ENCODE measurements at regions not wholly inside any gene's neighbourhood (a gene's known extent, or its start where the extent isn't known, plus 50 kb on each side); places are given as distances from the start of the nearest gene placed in this dataset.

GRCh38 chr2:173808718-173809117 lies 156.5 kb downstream of the SP3 start:
- no peak for DNase-seq (ENCODE audit: low read depth in 2 of 3, low spot score in 1 of 3)

GRCh38 chr2:173812321-173812720 lies 152.9 kb downstream of the SP3 start:
- no peak for DNase-seq (ENCODE audit: low read depth in 2 of 3, low spot score in 1 of 3)

- no peak for DNase-seq (ENCODE audit: low read depth in 2 of 3, low spot score in 1 of 3)
Observed at GRCh38 chr2:173814306-173814705, 150.9 kb downstream of the SP3 start.

- no peak for DNase-seq (ENCODE audit: low read depth in 2 of 3, low spot score in 1 of 3)
Observed at GRCh38 chr2:173815772-173816171, 149.4 kb downstream of the SP3 start.

GRCh38 chr2:173817582-173817981 lies 147.6 kb downstream of the SP3 start:
- no peak for DNase-seq (ENCODE audit: low read depth in 2 of 3, low spot score in 1 of 3)

GRCh38 chr2:173818285-173818684 lies 146.9 kb downstream of the SP3 start:
- DNase-seq (ENCODE audit: low read depth in 2 of 3, low spot score in 1 of 3): no peak

GRCh38 chr2:173819852-173820251 lies 145.3 kb downstream of the SP3 start:
- no peak for DNase-seq (ENCODE audit: low read depth in 2 of 3, low spot score in 1 of 3)

GRCh38 chr2:173821451-173821850 lies 143.7 kb downstream of the SP3 start:
- DNase-seq (ENCODE audit: low read depth in 2 of 3, low spot score in 1 of 3): no peak

GRCh38 chr2:173822889-173823542 lies 142.2 kb downstream of the SP3 start:
- no peak for DNase-seq (ENCODE audit: low read depth in 2 of 3, low spot score in 1 of 3)

- DNase-seq (ENCODE audit: low read depth in 2 of 3, low spot score in 1 of 3): no peak
Observed at GRCh38 chr2:173823543-173823939, 141.6 kb downstream of the SP3 start.

- no peak for DNase-seq (ENCODE audit: low read depth in 2 of 3, low spot score in 1 of 3)
Observed at GRCh38 chr2:173828189-173829142, 136.7 kb downstream of the SP3 start.

GRCh38 chr2:173829727-173830126 lies 135.4 kb downstream of the SP3 start:
- DNase-seq (ENCODE audit: low read depth in 2 of 3, low spot score in 1 of 3): no peak

GRCh38 chr2:173830170-173830569 lies 135.0 kb downstream of the SP3 start:
- no peak for DNase-seq (ENCODE audit: low read depth in 2 of 3, low spot score in 1 of 3)

GRCh38 chr2:173831312-173832229 lies 133.6 kb downstream of the SP3 start:
- DNase-seq (ENCODE audit: low read depth in 2 of 3, low spot score in 1 of 3): no peak

GRCh38 chr2:173834141-173834540 lies 131.0 kb downstream of the SP3 start:
- DNase-seq (ENCODE audit: low read depth in 2 of 3, low spot score in 1 of 3): no peak

GRCh38 chr2:173835726-173836125 lies 129.4 kb downstream of the SP3 start:
- no peak for DNase-seq (ENCODE audit: low read depth in 2 of 3, low spot score in 1 of 3)

- no peak for DNase-seq (ENCODE audit: low read depth in 2 of 3, low spot score in 1 of 3)
Observed at GRCh38 chr2:173841110-173841509, 124.1 kb downstream of the SP3 start.

GRCh38 chr2:173843526-173843925 lies 121.6 kb downstream of the SP3 start:
- DNase-seq (ENCODE audit: low read depth in 2 of 3, low spot score in 1 of 3): no peak

- DNase-seq (ENCODE audit: low read depth in 2 of 3, low spot score in 1 of 3): no peak
Observed at GRCh38 chr2:173851141-173851641, 114.0 kb downstream of the SP3 start.

- no peak for DNase-seq (ENCODE audit: low read depth in 2 of 3, low spot score in 1 of 3)
Observed at GRCh38 chr2:173854141-173854540, 111.0 kb downstream of the SP3 start.

GRCh38 chr2:173854840-173855239 lies 110.3 kb downstream of the SP3 start:
- DNase-seq (ENCODE audit: low read depth in 2 of 3, low spot score in 1 of 3): no peak

All from stimulated activated CD4-positive, alpha-beta T cell treated with anti-CD3 and anti-CD28 coated beads, Interleukin-12 subunit alpha, Interleukin-12 subunit beta, amount 100 ng/mL, for 48 hours (primary cell).